ENCODE measurements at regions not wholly inside any gene's neighbourhood (a gene's known extent, or its start where the extent isn't known, plus 50 kb on each side); places are given as distances from the start of the nearest gene placed in this dataset.

- DNase-seq (ENCODE audit: insufficient read length, low spot score, missing footprints): no peak
- Histone ChIP-seq H3K4me2 (ENCODE audit: insufficient read depth, low read length) (no peak overlapping the region), H3K9me3 (ENCODE audit: low read depth, low read length) (peaks cover 3% of the 10 kb centered on the region), H2AFZ (ENCODE audit: low read length) (no peak overlapping the region), H3K36me3 (ENCODE audit: insufficient read depth, low read length) (no peaks in the 10 kb centered on the region), H3K4me3 (ENCODE audit: insufficient read depth, low read length) (no peak overlapping the region), H3K27me3 (ENCODE audit: insufficient read depth, low read length) (no peaks in the 10 kb centered on the region), H3K4me1 (ENCODE audit: insufficient read depth, low read length) (no peaks in the 10 kb centered on the region), H4K20me1 (ENCODE audit: insufficient read depth, low read length) (no peaks in the 10 kb centered on the region), H3K79me2 (ENCODE audit: insufficient read depth, low read length) (no peaks in the 10 kb centered on the region), H3K27ac (ENCODE audit: low read depth, low read length) (no peak overlapping the region)
- TF ChIP-seq, protein P1, sequence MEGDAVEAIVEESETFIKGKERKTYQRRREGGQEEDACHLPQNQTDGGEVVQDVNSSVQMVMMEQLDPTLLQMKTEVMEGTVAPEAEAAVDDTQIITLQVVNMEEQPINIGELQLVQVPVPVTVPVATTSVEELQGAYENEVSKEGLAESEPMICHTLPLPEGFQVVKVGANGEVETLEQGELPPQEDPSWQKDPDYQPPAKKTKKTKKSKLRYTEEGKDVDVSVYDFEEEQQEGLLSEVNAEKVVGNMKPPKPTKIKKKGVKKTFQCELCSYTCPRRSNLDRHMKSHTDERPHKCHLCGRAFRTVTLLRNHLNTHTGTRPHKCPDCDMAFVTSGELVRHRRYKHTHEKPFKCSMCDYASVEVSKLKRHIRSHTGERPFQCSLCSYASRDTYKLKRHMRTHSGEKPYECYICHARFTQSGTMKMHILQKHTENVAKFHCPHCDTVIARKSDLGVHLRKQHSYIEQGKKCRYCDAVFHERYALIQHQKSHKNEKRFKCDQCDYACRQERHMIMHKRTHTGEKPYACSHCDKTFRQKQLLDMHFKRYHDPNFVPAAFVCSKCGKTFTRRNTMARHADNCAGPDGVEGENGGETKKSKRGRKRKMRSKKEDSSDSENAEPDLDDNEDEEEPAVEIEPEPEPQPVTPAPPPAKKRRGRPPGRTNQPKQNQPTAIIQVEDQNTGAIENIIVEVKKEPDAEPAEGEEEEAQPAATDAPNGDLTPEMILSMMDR (IDR thresholded peaks at IDR 0.05; ENCODE audit: extremely low read depth, low read depth, low read length): no peak
Observed at GRCh38 chr2:76633276-76633921, 888.8 kb downstream of the LRRTM4 start.

- H3K4me1 ChIP-seq (ENCODE audit: insufficient read depth, low read length): no peaks in the 10 kb centered on the region
- H3K4me2 ChIP-seq (ENCODE audit: insufficient read depth, low read length): no peak overlapping the region
- H3K36me3 ChIP-seq (ENCODE audit: insufficient read depth, low read length): no peaks in the 10 kb centered on the region
- H3K27ac ChIP-seq (ENCODE audit: low read depth, low read length): no peak overlapping the region
- peaks cover 3% of the 10 kb centered on the region for H3K9me3 ChIP-seq (ENCODE audit: low read depth, low read length)
- no peak for DNase-seq (ENCODE audit: insufficient read length, low spot score, missing footprints)
- H2AFZ ChIP-seq (ENCODE audit: low read length): no peak overlapping the region
- no peak overlapping the region for H3K4me3 ChIP-seq (ENCODE audit: insufficient read depth, low read length)
- TF ChIP-seq, protein P1 (IDR thresholded peaks at IDR 0.05; ENCODE audit: extremely low read depth, low read depth, low read length): no peak
- H3K27me3 ChIP-seq (ENCODE audit: insufficient read depth, low read length): no peaks in the 10 kb centered on the region
- H4K20me1 ChIP-seq (ENCODE audit: insufficient read depth, low read length): no peaks in the 10 kb centered on the region
- no peaks in the 10 kb centered on the region for H3K79me2 ChIP-seq (ENCODE audit: insufficient read depth, low read length)
Observed at GRCh38 chr2:76625101-76625500, 897.1 kb downstream of the LRRTM4 start.

GRCh38 chr2:76613330-76613729, 902.6 kb upstream of the GCFC2 start:
- DNase-seq (ENCODE audit: insufficient read length, low spot score, missing footprints): no peak
- no peaks in the 10 kb centered on the region for H3K4me1 ChIP-seq (ENCODE audit: insufficient read depth, low read length)
- TF ChIP-seq, protein P1 (IDR thresholded peaks at IDR 0.05; ENCODE audit: extremely low read depth, low read depth, low read length): no peak

GRCh38 chr2:76612764-76613163, 902.0 kb upstream of the GCFC2 start:
- Histone ChIP-seq H3K4me3 (ENCODE audit: insufficient read depth, low read length) (no peak overlapping the region), H4K20me1 (ENCODE audit: insufficient read depth, low read length) (no peaks in the 10 kb centered on the region), H3K27me3 (ENCODE audit: insufficient read depth, low read length) (no peaks in the 10 kb centered on the region), H2AFZ (ENCODE audit: low read length) (no peak overlapping the region), H3K9me3 (ENCODE audit: low read depth, low read length) (no peaks in the 10 kb centered on the region), H3K4me1 (ENCODE audit: insufficient read depth, low read length) (no peaks in the 10 kb centered on the region), H3K79me2 (ENCODE audit: insufficient read depth, low read length) (no peaks in the 10 kb centered on the region), H3K27ac (ENCODE audit: low read depth, low read length) (no peak overlapping the region), H3K36me3 (ENCODE audit: insufficient read depth, low read length) (no peaks in the 10 kb centered on the region), H3K4me2 (ENCODE audit: insufficient read depth, low read length) (no peak overlapping the region)
- DNase-seq (ENCODE audit: insufficient read length, low spot score, missing footprints): no peak
- TF ChIP-seq, protein P1 (IDR thresholded peaks at IDR 0.05; ENCODE audit: extremely low read depth, low read depth, low read length): no peak

More at GRCh38 chr2:76613330-76613729, 902.6 kb upstream of the GCFC2 start:
- H3K27ac ChIP-seq (ENCODE audit: low read depth, low read length): no peak overlapping the region
- H3K79me2 ChIP-seq (ENCODE audit: insufficient read depth, low read length): no peaks in the 10 kb centered on the region
- no peaks in the 10 kb centered on the region for H3K27me3 ChIP-seq (ENCODE audit: insufficient read depth, low read length)
- H3K4me3 ChIP-seq (ENCODE audit: insufficient read depth, low read length): no peak overlapping the region
- H3K4me2 ChIP-seq (ENCODE audit: insufficient read depth, low read length): no peak overlapping the region
- H3K36me3 ChIP-seq (ENCODE audit: insufficient read depth, low read length): no peaks in the 10 kb centered on the region
- H3K9me3 ChIP-seq (ENCODE audit: low read depth, low read length): no peaks in the 10 kb centered on the region
- no peaks in the 10 kb centered on the region for H4K20me1 ChIP-seq (ENCODE audit: insufficient read depth, low read length)
- H2AFZ ChIP-seq (ENCODE audit: low read length): no peak overlapping the region
